Ectodermal cell (in vitro differentiated cells): ENCODE measurements at regions not wholly inside any gene's neighbourhood (a gene's known extent, or its start where the extent isn't known, plus 50 kb on each side); places are given as distances from the start of the nearest gene placed in this dataset.
"Not testable (repeated sequence)": the region's sequence is repeated elsewhere in the genome, so short reads cannot be mapped to it uniquely, and the experiment has no call there.

Source experiments
- H3K27ac ChIP-seq: 2 replicates; pipeline ENCODE4 v1.7.0; 2013; ENCODE audit warnings: mild to moderate bottlenecking, low read depth, low read length; ENCODE audit not compliant: insufficient read depth, poor library complexity, severe bottlenecking
- H3K27me3 ChIP-seq: 2 replicates; pipeline ENCODE4 v1.7.0; 2013; ENCODE audit warnings: mild to moderate bottlenecking, low read length; ENCODE audit not compliant: insufficient read depth, control insufficient read depth, poor library complexity, severe bottlenecking
- H3K36me3 ChIP-seq: one replicate; pipeline ENCODE4 v1.7.0; 2013; ENCODE audit warnings: low read length; ENCODE audit not compliant: control insufficient read depth, insufficient read depth
- H3K4me1 ChIP-seq: one replicate; pipeline ENCODE4 v1.7.0; 2013; ENCODE audit warnings: low read length; ENCODE audit not compliant: control insufficient read depth, insufficient read depth
- H3K4me3 ChIP-seq: 2 replicates; pipeline ENCODE4 v1.7.0; 2013; ENCODE audit warnings: low read depth, low read length, control low read depth; ENCODE audit not compliant: insufficient read depth
- H3K9me3 ChIP-seq: 2 replicates; pipeline ENCODE4 v1.7.0; 2013; ENCODE audit warnings: mild to moderate bottlenecking, low read length, moderate library complexity; ENCODE audit not compliant: control insufficient read depth
- WGBS, 2 experiments: methylation state at CpG; one replicate each; pipeline ENCODE4 v1.1.7; 2013; ENCODE audit warnings: missing lambda C conversion rate in 2 of 2; 5-methylcytosine and 5-hydroxymethylcytosine counted together

GRCh38 chr20:12573442-12573841 is 435.3 kb upstream of the SPTLC3 start:
- Histone ChIP-seq H3K36me3 (no peaks in the 10 kb centered on the region), H3K9me3 (no peaks in the 10 kb centered on the region), H3K4me3 (no peak overlapping the region), H3K27ac (no peak overlapping the region), H3K27me3 (no peaks in the 10 kb centered on the region), H3K4me1 (no peaks in the 10 kb centered on the region)
- WGBS, 2 experiments, result 79 to 86% methylated on average over 4 of the region's 4 CpGs

- 93 to 97% methylated on average over 4 of the region's 4 CpGs for WGBS, 2 experiments
- Histone ChIP-seq H3K4me3 (no peak overlapping the region), H3K36me3 (no peaks in the 10 kb centered on the region), H3K4me1 (no peaks in the 10 kb centered on the region), H3K9me3 (no peaks in the 10 kb centered on the region), H3K27ac (no peak overlapping the region), H3K27me3 (no peaks in the 10 kb centered on the region)
Observed at GRCh38 chr20:12575352-12576095, 433.2 kb upstream of the SPTLC3 start.

DNA sequence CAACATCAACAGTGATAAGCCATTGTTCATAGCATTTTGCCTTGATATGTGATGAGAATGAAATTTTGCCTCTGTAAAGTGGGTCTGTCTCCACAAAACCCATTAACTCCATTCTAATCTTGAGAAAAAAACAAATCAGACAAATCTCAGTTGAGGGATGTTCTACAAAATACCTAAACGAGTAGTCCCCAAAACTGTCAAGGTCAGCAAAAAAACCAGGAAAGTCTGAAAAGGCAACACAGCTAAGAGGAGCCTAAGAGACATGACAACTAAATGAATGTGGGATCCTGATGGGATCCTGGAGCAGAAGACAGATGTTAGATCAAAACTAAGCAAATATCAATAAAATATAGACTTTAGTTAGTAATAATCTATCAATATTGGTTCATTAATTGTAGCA is 431.6 kb upstream of the SPTLC3 start:
- Histone ChIP-seq H3K9me3 (no peaks in the 10 kb centered on the region), H3K36me3 (no peaks in the 10 kb centered on the region), H3K4me3 (no peak overlapping the region), H3K4me1 (no peaks in the 10 kb centered on the region), H3K27me3 (no peaks in the 10 kb centered on the region), H3K27ac (no peak overlapping the region)
- 97 to 100% methylated on average over 1 of the region's 1 CpG for WGBS, 2 experiments

GRCh38 chr20:12581644-12582289 is 427.0 kb upstream of the SPTLC3 start:
- H3K36me3 ChIP-seq, result no peaks in the 10 kb centered on the region
- WGBS, 2 experiments, result 91 to 94% methylated on average over 5 of the region's 5 CpGs
- H3K27me3 ChIP-seq, result no peaks in the 10 kb centered on the region
- H3K27ac ChIP-seq, result no peak overlapping the region
- H3K4me1 ChIP-seq, result no peaks in the 10 kb centered on the region
- no peak overlapping the region for H3K4me3 ChIP-seq
- no peaks in the 10 kb centered on the region for H3K9me3 ChIP-seq

GRCh38 chr20:12582710-12583109 is 426.1 kb upstream of the SPTLC3 start:
- H3K27me3 ChIP-seq, H3K4me1 ChIP-seq, H3K36me3 ChIP-seq, H3K4me3 ChIP-seq, H3K27ac ChIP-seq, H3K9me3 ChIP-seq: not testable (repeated sequence)
- WGBS, 2 experiments, result 93 to 96% methylated on average over 12 of the region's 14 CpGs

DNA sequence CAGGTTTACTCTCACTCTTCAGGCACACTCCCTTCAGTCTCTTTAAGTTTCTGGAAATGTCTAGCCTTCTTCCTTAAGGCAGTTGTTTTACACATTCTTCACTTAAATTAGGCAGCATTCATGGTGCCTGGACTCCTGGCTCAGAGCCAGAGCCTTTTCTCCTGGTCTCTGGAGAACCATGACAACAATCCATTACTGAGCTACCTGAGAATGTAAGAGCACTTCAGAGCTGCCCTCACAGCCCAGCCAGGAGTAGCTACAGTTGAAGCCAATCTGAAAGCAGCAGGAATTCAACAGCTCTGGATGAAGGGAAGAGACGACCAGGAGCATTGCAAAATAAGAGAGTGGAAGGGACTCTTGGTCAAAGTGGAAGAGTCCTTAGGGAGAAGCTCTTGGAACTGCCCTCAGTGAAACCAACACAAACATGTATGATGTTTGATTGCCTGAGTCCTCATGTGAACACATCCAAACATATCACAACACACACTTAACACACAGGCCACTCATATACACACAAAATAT is 416.8 kb upstream of the SPTLC3 start:
- Histone ChIP-seq H3K4me3 (no peak overlapping the region), H3K9me3 (no peaks in the 10 kb centered on the region), H3K36me3 (no peaks in the 10 kb centered on the region), H3K27me3 (no peaks in the 10 kb centered on the region), H3K27ac (no peak overlapping the region), H3K4me1 (no peaks in the 10 kb centered on the region)
- 70 to 84% methylated on average over 1 of the region's 1 CpG for WGBS, 2 experiments

- Histone ChIP-seq H3K4me3 (no peak overlapping the region), H3K27ac (no peak overlapping the region), H3K36me3 (no peaks in the 10 kb centered on the region), H3K4me1 (no peaks in the 10 kb centered on the region), H3K9me3 (no peaks in the 10 kb centered on the region), H3K27me3 (no peaks in the 10 kb centered on the region)
- 88% methylated on average over 4 of the region's 4 CpGs for WGBS, 2 experiments
Observed at GRCh38 chr20:12592756-12593155, 416.0 kb upstream of the SPTLC3 start.

GRCh38 chr20:12593342-12593873 is 415.4 kb upstream of the SPTLC3 start:
- H3K27me3 ChIP-seq, result no peaks in the 10 kb centered on the region
- WGBS, 2 experiments, result 92 to 95% methylated on average over 4 to 5 of the region's 5 CpGs

GRCh38 chr20:12594410-12595088 is 414.2 kb upstream of the SPTLC3 start:
- Histone ChIP-seq H3K4me1 (no peaks in the 10 kb centered on the region), H3K9me3 (no peaks in the 10 kb centered on the region), H3K36me3 (no peaks in the 10 kb centered on the region), H3K27me3 (no peaks in the 10 kb centered on the region), H3K27ac (no peak overlapping the region), H3K4me3 (no peak overlapping the region)
- 87 to 100% methylated on average over 2 of the region's 2 CpGs for WGBS, 2 experiments

More at GRCh38 chr20:12593342-12593873, 415.4 kb upstream of the SPTLC3 start:
- no peaks in the 10 kb centered on the region for H3K4me1 ChIP-seq
- H3K27ac ChIP-seq, result no peak overlapping the region
- H3K9me3 ChIP-seq, result no peaks in the 10 kb centered on the region
- no peaks in the 10 kb centered on the region for H3K36me3 ChIP-seq
- no peak overlapping the region for H3K4me3 ChIP-seq

DNA sequence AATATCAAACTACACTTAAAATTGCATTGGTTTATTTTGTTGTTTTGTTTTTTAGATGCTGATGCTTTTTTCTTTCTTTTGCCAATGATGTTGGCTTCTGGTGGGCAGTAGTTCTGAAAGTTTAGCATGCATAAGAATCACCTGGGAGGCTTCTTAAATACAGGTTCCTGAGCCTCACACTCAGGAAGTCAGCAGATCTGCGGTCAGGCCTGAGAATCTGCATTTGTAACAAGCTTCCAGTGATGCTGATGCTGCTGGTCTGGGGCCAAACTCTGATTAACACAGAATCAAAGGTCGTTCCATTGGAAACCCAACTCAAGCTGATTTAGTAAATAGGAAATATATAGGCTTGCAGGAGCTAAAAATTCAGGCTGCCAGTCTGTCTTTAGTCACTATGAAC is 412.9 kb upstream of the SPTLC3 start:
- H3K27ac ChIP-seq, result no peak overlapping the region
- H3K4me3 ChIP-seq, result no peak overlapping the region
- H3K27me3 ChIP-seq, result no peaks in the 10 kb centered on the region
- no peaks in the 10 kb centered on the region for H3K9me3 ChIP-seq
- no peaks in the 10 kb centered on the region for H3K4me1 ChIP-seq
- no peaks in the 10 kb centered on the region for H3K36me3 ChIP-seq
- 89 to 94% methylated on average over 2 of the region's 2 CpGs for WGBS, 2 experiments
